ENCODE measurements at regions not wholly inside any gene's neighbourhood (a gene's known extent, or its start where the extent isn't known, plus 50 kb on each side); places are given as distances from the start of the nearest gene placed in this dataset.
"Not testable (repeated sequence)": the region's sequence is repeated elsewhere in the genome, so short reads cannot be mapped to it uniquely, and the experiment has no call there.

GRCh38 chr7:131130324-131130723, 197.4 kb upstream of the MKLN1 start:
- DNase-seq (ENCODE audit: low read depth in 2 of 2): no peak

- DNase-seq (ENCODE audit: low read depth in 2 of 2): no peak
Measured at GRCh38 chr7:131131012-131131745, 196.5 kb upstream of the MKLN1 start.

GRCh38 chr7:131131746-131132431, 195.8 kb upstream of the MKLN1 start:
- DNase-seq (ENCODE audit: low read depth in 2 of 2): no peak

- no peak for DNase-seq (ENCODE audit: low read depth in 2 of 2)
Measured at GRCh38 chr7:131139462-131139861, 188.2 kb upstream of the MKLN1 start.

- DNase-seq (ENCODE audit: low read depth in 2 of 2): no peak
Measured at GRCh38 chr7:131141443-131141967, 186.2 kb upstream of the MKLN1 start.

GRCh38 chr7:131143869-131144268, 183.8 kb upstream of the MKLN1 start:
- no peak for DNase-seq (ENCODE audit: low read depth in 2 of 2)

GRCh38 chr7:131145026-131145425, 182.7 kb upstream of the MKLN1 start:
- peak in 1 of 2 donors; percentile 27 for DNase-seq (ENCODE audit: low read depth in 2 of 2)

GRCh38 chr7:131145770-131146169, 181.9 kb upstream of the MKLN1 start:
- no peak for DNase-seq (ENCODE audit: low read depth in 2 of 2)

- DNase-seq (ENCODE audit: low read depth in 2 of 2): no peak
Measured at GRCh38 chr7:131147604-131148003, 180.1 kb upstream of the MKLN1 start.

GRCh38 chr7:131148258-131148657, 179.4 kb upstream of the MKLN1 start:
- no peak for DNase-seq (ENCODE audit: low read depth in 2 of 2)

GRCh38 chr7:131148708-131149428, 178.8 kb upstream of the MKLN1 start:
- DNase-seq (ENCODE audit: low read depth in 2 of 2): no peak

GRCh38 chr7:131149429-131149773, 178.3 kb upstream of the MKLN1 start:
- no peak for DNase-seq (ENCODE audit: low read depth in 2 of 2)

- no peak for DNase-seq (ENCODE audit: low read depth in 2 of 2)
Measured at GRCh38 chr7:131149840-131150239, 177.8 kb upstream of the MKLN1 start.

GRCh38 chr7:131151034-131151433, 176.6 kb upstream of the MKLN1 start:
- DNase-seq (ENCODE audit: low read depth in 2 of 2): no peak

- no peak for DNase-seq (ENCODE audit: low read depth in 2 of 2)
Measured at GRCh38 chr7:131152766-131153165, 174.9 kb upstream of the MKLN1 start.

- no peak for DNase-seq (ENCODE audit: low read depth in 2 of 2)
Measured at GRCh38 chr7:131154380-131154779, 173.3 kb upstream of the MKLN1 start.

- DNase-seq (ENCODE audit: low read depth in 2 of 2): peak in 1 of 2 donors; percentile 75
Measured at GRCh38 chr7:131157530-131158243, 170.0 kb upstream of the MKLN1 start.

GRCh38 chr7:131158244-131158636, 169.4 kb upstream of the MKLN1 start:
- not testable (repeated sequence) for DNase-seq (ENCODE audit: low read depth in 2 of 2)

GRCh38 chr7:131159961-131160361, 167.7 kb upstream of the MKLN1 start:
- no peak for DNase-seq (ENCODE audit: low read depth in 2 of 2)

GRCh38 chr7:131161103-131161502, 166.6 kb upstream of the MKLN1 start:
- peak in 1 of 2 donors; percentile 4 for DNase-seq (ENCODE audit: low read depth in 2 of 2)

- peak; percentile 39 to 60 for DNase-seq (ENCODE audit: low read depth in 2 of 2)
Measured at GRCh38 chr7:131164025-131164925, 163.4 kb upstream of the MKLN1 start.
